Transverse colon (tissue), 4 donors: ENCODE measurements at regions not wholly inside any gene's neighbourhood (a gene's known extent, or its start where the extent isn't known, plus 50 kb on each side); places are given as distances from the start of the nearest gene placed in this dataset.

Experiments
- EP300 ChIP-seq: sonication (generic); formaldehyde crosslinking; IDR thresholded peaks from one replicate; pipeline ENCODE4 v1.6.1; 2017; ENCODE audit warnings: antibody characterized with exemption, low read depth
- POLR2A ChIP-seq: fragments of 450-650 bp; IDR thresholded peaks from one replicate; pipeline ENCODE4 v1.6.1; 2016; ENCODE audit warnings: antibody characterized with exemption, mild to moderate bottlenecking, moderate library complexity
- POLR2AphosphoS5 ChIP-seq, 3 donors: sonication (generic); formaldehyde crosslinking; IDR thresholded peaks; one replicate each; pipeline ENCODE4 v1.6.1; 2016; ENCODE audit warnings: antibody characterized with exemption in 3 of 3
- TF ChIP-seq, protein P1 (sequence below), 5 experiments: fragments of 200-600 bp in 3 of 5; fragments of 450-650 bp in 2 of 5; sonication (generic) in 3 of 5; IDR thresholded peaks; 1 replicate in 2 of 5; 2 replicates in 3 of 5; pipeline ENCODE4 v1.5.1; 2016 to 2017; ENCODE audit warnings: antibody characterized with exemption in 5 of 5, inconsistent platforms in 3 of 5, mild to moderate bottlenecking in 2 of 5, moderate library complexity in 1 of 5

DNA sequence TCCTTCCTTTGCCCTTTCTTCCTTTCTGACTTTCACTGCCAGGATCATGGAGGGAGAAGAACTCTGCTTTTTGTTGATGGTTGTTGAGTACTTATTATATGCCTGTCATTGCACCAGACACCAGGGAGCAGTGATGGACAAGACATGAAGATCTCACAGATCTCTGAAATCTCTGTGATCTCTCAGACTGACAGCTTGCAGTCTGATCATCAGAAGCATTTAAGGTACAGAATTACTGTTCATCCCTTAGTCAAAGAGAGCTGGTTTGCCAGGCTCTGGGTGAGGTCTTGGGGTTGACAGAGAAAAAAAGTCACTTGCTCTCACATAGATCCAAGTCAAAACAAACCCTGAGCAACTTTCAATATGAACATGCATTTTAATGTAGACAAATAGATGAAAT, 299.5 kb upstream of the FMN2 start:
- TF ChIP-seq, protein P1, sequence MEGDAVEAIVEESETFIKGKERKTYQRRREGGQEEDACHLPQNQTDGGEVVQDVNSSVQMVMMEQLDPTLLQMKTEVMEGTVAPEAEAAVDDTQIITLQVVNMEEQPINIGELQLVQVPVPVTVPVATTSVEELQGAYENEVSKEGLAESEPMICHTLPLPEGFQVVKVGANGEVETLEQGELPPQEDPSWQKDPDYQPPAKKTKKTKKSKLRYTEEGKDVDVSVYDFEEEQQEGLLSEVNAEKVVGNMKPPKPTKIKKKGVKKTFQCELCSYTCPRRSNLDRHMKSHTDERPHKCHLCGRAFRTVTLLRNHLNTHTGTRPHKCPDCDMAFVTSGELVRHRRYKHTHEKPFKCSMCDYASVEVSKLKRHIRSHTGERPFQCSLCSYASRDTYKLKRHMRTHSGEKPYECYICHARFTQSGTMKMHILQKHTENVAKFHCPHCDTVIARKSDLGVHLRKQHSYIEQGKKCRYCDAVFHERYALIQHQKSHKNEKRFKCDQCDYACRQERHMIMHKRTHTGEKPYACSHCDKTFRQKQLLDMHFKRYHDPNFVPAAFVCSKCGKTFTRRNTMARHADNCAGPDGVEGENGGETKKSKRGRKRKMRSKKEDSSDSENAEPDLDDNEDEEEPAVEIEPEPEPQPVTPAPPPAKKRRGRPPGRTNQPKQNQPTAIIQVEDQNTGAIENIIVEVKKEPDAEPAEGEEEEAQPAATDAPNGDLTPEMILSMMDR (IDR thresholded peaks at IDR 0.05) = no peak
- TF ChIP-seq POLR2A (no peak), POLR2AphosphoS5 (IDR thresholded peaks at IDR 0.05) (no peak), EP300 (no peak)
